ENCODE measurements at regions not wholly inside any gene's neighbourhood (a gene's known extent, or its start where the extent isn't known, plus 50 kb on each side); places are given as distances from the start of the nearest gene placed in this dataset.
"Not testable (repeated sequence)": the region's sequence is repeated elsewhere in the genome, so short reads cannot be mapped to it uniquely, and the experiment has no call there.

DNA sequence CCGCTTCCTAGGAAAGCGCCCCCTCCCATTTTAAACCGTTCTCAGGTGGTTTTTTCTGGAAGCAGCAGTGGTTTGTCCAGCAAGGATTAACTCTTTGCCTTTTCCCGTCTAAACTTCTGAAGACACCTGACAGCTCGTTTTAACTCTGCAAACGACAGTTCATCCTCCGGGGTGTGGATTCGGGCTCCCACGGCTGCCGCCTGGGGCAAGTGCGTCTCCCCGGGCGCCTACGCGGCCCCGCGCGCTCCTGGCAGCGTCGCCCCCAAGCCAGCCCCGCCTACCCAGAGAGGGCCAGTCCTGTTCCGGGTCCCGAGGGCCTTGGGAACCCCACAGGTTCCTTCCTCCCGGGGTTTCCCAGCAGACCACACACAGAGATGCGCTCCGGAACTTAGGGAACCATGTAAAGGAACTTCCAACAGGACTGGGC lies 54.4 kb downstream of the PRR18 start:
- Mint-ChIP-seq H3K9me3 (no peaks in the 10 kb centered on the region), H3K27me3 (peaks cover 7% of the 10 kb centered on the region), H3K4me3 (peak overlapping the region; percentile 84), H3K27ac (peak overlapping the region; percentile 79), H3K4me1 (ENCODE audit: low read depth) (peaks cover 45% of the 10 kb centered on the region), H3K36me3 (ENCODE audit: low read depth) (no peaks in the 10 kb centered on the region)
- intact Hi-C loops (cut with micrococcal nuclease), result no loop called here

DNA sequence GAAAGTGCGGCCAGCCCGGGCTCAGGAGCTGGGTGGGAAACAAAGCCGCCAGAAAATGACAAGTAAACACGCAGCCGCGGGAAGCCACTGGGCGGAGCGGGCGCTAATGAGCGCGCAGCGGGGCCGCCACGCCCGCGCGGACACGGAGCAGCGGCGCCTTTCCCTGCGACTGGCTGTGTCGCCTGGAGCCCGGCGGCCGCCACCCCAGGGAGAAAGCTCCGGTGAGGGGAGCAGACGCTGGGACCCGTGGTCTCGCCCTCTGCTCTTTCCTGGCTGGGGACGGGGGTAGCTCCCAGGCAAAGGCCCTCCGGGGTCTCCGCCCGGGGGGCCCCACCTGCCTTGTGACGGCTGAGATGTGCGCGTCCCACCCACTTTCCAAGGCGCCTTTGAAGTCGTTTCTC lies 54.9 kb downstream of the PRR18 start:
- H3K4me3 Mint-ChIP-seq, result peak overlapping the region; percentile 84
- H3K4me1 Mint-ChIP-seq (ENCODE audit: low read depth), result peaks cover 40% of the 10 kb centered on the region
- H3K27me3 Mint-ChIP-seq, result peaks cover 7% of the 10 kb centered on the region
- H3K27ac Mint-ChIP-seq, result peak overlapping the region; percentile 79
- no peaks in the 10 kb centered on the region for H3K36me3 Mint-ChIP-seq (ENCODE audit: low read depth)
- intact Hi-C loops (cut with micrococcal nuclease), result no loop called here
- no peaks in the 10 kb centered on the region for H3K9me3 Mint-ChIP-seq

DNA sequence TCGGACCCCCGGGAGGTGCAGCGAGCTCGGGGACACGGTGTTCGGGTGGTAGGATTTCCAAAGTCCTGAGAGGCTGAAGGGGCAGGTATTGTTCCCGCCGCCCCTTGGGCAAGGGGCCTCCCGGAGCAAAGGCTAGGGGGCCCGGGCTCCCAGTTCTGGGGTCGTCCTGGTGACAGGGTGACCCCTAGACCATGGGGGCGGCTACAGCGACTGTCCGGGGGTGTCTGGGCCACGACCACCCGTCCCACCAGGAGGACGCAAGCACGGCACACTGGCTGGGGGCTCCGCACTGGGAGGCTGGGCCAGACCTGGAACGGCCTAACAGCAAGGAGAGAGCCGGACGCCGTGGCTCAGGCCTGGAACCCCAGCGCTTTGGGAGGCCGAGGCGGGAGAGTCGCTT lies 55.6 kb downstream of the PRR18 start:
- Mint-ChIP-seq H3K4me1 (ENCODE audit: low read depth) (peaks cover 33% of the 10 kb centered on the region), H3K36me3 (ENCODE audit: low read depth) (no peaks in the 10 kb centered on the region), H3K9me3 (no peaks in the 10 kb centered on the region), H3K4me3 (no peak overlapping the region), H3K27me3 (peaks cover 7% of the 10 kb centered on the region), H3K27ac (peak overlapping the region; percentile 79)
- intact Hi-C loops (cut with micrococcal nuclease), result no loop called here

DNA sequence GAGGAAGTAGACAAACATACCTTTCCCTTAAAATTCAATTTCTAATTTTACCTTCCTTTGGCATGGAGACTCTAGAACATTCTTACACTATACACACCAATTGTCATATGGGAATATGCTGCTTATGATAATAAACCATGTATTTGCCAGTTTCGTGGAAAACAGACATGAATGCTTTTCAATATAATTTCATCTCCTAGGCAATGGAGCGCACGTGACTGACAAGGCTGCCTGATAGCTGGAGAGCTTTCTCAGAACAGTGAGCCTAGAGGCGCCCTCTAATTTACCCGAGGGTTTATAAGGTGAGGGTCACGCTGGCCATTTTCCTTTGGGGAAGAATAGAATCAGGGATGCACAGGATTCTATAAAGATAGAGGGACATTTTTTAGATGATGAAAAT lies 56.5 kb downstream of the PRR18 start:
- Mint-ChIP-seq H3K36me3 (ENCODE audit: low read depth) (no peaks in the 10 kb centered on the region), H3K4me1 (ENCODE audit: low read depth) (peaks cover 24% of the 10 kb centered on the region), H3K4me3 (no peak overlapping the region), H3K9me3 (no peaks in the 10 kb centered on the region), H3K27me3 (peaks cover 7% of the 10 kb centered on the region), H3K27ac (no peak overlapping the region)
- intact Hi-C loops (cut with micrococcal nuclease), result no loop called here

GRCh38 chr6:166251211-166251610 lies 57.0 kb downstream of the PRR18 start:
- Mint-ChIP-seq H3K4me1 (ENCODE audit: low read depth) (peaks cover 23% of the 10 kb centered on the region), H3K27me3 (peaks cover 7% of the 10 kb centered on the region), H3K9me3 (no peaks in the 10 kb centered on the region), H3K4me3 (no peak overlapping the region), H3K36me3 (ENCODE audit: low read depth) (no peaks in the 10 kb centered on the region), H3K27ac (no peak overlapping the region)
- intact Hi-C loops (cut with micrococcal nuclease), result no loop called here

DNA sequence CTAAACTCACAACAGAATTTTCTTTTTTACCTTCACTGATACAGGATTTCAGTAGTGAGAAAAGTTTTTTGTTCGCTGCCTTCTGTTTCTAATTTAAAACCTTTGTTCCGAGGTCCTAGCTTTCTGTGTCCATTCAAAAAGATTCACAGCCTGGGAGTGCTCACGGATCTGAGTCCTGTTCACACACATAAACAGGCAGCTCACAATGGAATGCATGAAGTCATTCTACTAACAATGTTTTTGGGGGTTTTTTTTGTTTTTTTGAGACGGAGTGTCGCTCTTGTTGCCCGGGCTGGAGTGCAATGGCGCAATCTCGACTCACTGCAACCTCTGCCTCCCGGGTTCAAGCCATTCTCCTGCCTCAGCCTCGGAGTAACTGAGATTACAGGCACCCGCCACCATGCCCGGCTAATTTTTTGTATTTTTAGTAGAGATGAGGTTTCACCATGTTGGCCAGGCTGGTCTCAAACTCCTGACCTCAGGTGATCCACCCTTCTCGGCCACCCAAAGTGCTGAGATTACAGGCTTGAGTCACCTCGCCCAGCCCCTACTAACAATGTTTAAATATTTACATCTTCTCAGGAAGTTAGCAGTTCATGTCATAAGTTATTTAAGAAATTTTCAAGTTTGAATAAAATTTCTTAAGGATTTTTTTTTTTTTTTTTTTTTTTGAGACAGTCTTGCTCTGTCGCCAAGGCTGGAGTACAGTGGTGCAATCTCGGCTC lies 59.0 kb downstream of the PRR18 start:
- Mint-ChIP-seq H3K27me3 (peaks cover 10% of the 10 kb centered on the region), H3K4me1 (ENCODE audit: low read depth) (peaks cover 21% of the 10 kb centered on the region)
- H3K9me3 Mint-ChIP-seq; H3K27ac Mint-ChIP-seq; intact Hi-C loops (cut with micrococcal nuclease); H3K4me3 Mint-ChIP-seq; H3K36me3 Mint-ChIP-seq (ENCODE audit: low read depth): not testable (repeated sequence)

DNA sequence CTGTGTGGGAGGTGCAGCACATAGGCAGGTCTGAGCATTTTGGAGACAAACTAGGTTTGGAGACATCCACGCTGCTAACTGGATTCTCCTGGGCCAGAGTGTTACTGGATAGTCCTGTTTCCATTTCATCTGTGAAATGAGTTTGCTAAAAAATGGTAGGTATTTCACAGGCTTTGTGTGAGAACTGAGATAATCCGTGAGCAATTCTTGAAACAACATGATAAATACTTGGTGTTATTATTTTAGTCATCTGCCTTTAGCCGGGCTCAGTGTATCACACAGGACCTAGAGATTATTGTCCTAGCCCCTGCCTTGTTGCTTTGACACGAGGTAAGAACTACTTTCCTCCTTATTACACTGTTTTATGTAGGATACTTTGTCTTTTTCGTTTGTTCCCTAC lies 63.0 kb downstream of the PRR18 start:
- intact Hi-C loops (cut with micrococcal nuclease), result no loop called here
- peaks cover 8% of the 10 kb centered on the region for H3K27me3 Mint-ChIP-seq
- H3K4me3 Mint-ChIP-seq, result no peak overlapping the region
- no peak overlapping the region for H3K27ac Mint-ChIP-seq
- no peaks in the 10 kb centered on the region for H3K36me3 Mint-ChIP-seq (ENCODE audit: low read depth)
- no peaks in the 10 kb centered on the region for H3K9me3 Mint-ChIP-seq
- peaks cover 10% of the 10 kb centered on the region for H3K4me1 Mint-ChIP-seq (ENCODE audit: low read depth)

DNA sequence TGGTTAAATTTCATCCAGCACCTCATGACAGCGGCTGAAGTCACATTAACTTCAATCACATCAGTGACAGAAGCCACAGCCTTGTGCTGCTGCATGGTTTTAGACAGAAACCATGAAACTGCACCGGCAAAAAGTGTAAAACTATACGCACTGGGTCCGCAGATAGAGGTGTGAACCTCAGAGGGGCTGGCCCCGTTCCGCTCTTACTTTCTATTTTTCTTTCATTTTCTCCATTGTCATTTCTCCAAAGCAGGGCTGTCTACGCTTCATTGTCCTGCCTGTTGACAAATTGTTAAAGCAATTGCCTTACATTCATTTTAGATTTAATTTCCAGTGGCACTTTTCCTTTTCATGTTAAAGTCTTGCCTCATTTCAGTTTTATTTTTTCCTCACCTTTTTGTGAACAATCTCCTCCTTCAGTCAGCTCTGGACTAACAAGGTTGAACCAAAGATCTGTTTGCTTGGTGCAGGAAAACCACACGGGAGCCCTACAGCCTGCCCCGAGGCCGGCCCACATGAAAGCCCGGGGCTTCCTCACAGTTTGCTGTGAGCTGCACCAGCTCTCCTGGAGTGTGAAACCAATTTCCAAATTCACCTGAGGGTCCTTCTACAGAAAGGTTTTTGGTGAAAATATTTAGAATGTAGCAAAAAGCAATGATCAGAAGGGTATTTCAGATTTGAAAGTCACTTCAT lies 63.7 kb downstream of the PRR18 start:
- Mint-ChIP-seq H3K4me1 (ENCODE audit: low read depth) (peaks cover 10% of the 10 kb centered on the region), H3K27ac (peak overlapping the region; percentile 12), H3K9me3 (no peaks in the 10 kb centered on the region), H3K4me3 (peak overlapping the region; percentile 41), H3K36me3 (ENCODE audit: low read depth) (no peaks in the 10 kb centered on the region), H3K27me3 (peaks cover 8% of the 10 kb centered on the region)
- intact Hi-C loops (cut with micrococcal nuclease), result no loop called here

- H3K4me3 Mint-ChIP-seq, result no peak overlapping the region
- intact Hi-C loops (cut with micrococcal nuclease), result no loop called here
These were observed 65.3 kb downstream of the PRR18 start for GRCh38 chr6:166242888-166243287.

GRCh38 chr6:166241974-166242373 lies 66.2 kb downstream of the PRR18 start:
- intact Hi-C loops (cut with micrococcal nuclease), result no loop called here
- Mint-ChIP-seq H3K36me3 (ENCODE audit: low read depth) (no peaks in the 10 kb centered on the region), H3K4me1 (ENCODE audit: low read depth) (peaks cover 14% of the 10 kb centered on the region), H3K27me3 (peaks cover 10% of the 10 kb centered on the region), H3K4me3 (no peak overlapping the region), H3K27ac (no peak overlapping the region), H3K9me3 (no peaks in the 10 kb centered on the region)

More at GRCh38 chr6:166242888-166243287, 65.3 kb downstream of the PRR18 start:
- Mint-ChIP-seq H3K36me3 (ENCODE audit: low read depth) (no peaks in the 10 kb centered on the region), H3K27ac (no peak overlapping the region), H3K4me1 (ENCODE audit: low read depth) (peaks cover 10% of the 10 kb centered on the region), H3K27me3 (peaks cover 9% of the 10 kb centered on the region), H3K9me3 (no peaks in the 10 kb centered on the region)

DNA sequence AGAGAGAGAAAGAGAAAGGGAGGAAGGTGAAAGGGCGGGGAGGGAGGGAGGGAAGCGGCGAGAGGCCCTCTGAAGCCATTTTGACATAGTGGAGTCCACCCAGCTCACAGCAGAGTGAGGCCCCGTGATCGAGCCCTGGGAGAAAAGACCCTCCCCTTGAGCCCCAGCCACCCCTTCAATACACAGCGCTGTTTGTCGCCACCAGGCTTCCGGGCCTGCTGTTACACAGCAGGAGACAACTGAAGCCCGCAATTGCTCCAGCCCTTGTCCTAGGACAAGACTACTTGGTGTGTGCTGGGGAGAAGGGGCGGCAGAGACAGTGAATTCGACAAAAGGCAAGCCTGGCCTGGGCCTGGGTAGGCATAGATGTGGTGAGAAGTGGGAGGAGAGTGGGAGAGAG lies 67.3 kb downstream of the PRR18 start:
- H3K4me1 Mint-ChIP-seq (ENCODE audit: low read depth), result peaks cover 25% of the 10 kb centered on the region
- H3K36me3 Mint-ChIP-seq (ENCODE audit: low read depth), result no peaks in the 10 kb centered on the region
- H3K9me3 Mint-ChIP-seq, result no peaks in the 10 kb centered on the region
- H3K27ac Mint-ChIP-seq, result no peak overlapping the region
- intact Hi-C loops (cut with micrococcal nuclease), result no loop called here
- peaks cover 12% of the 10 kb centered on the region for H3K27me3 Mint-ChIP-seq
- H3K4me3 Mint-ChIP-seq, result no peak overlapping the region

DNA sequence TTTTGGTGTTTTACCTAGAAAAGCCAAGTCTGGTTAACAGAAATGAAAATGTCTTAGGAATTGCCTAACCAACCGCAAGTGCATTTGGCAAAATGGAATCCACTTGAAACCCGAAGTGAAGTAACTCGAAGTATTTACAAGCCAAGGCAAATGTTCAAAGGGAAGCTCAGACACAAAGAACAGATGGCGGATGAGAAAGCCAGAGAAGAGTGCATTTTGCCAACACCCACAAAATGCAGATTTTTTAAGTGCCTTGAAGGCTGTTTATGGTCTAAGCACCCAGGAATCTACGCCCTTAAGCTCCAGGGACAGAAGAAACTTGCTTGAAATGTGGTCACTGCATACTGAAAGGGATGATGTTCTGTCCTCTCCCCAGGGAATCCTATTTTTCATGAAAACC lies 70.0 kb upstream of the TBXT start:
- H3K9me3 Mint-ChIP-seq, result no peaks in the 10 kb centered on the region
- no peaks in the 10 kb centered on the region for H3K36me3 Mint-ChIP-seq (ENCODE audit: low read depth)
- peaks cover 25% of the 10 kb centered on the region for H3K4me1 Mint-ChIP-seq (ENCODE audit: low read depth)
- H3K27me3 Mint-ChIP-seq, result peaks cover 8% of the 10 kb centered on the region
- H3K27ac Mint-ChIP-seq, result peak overlapping the region; percentile 38
- H3K4me3 Mint-ChIP-seq, result no peak overlapping the region
- intact Hi-C loops (cut with micrococcal nuclease), result no loop called here

DNA sequence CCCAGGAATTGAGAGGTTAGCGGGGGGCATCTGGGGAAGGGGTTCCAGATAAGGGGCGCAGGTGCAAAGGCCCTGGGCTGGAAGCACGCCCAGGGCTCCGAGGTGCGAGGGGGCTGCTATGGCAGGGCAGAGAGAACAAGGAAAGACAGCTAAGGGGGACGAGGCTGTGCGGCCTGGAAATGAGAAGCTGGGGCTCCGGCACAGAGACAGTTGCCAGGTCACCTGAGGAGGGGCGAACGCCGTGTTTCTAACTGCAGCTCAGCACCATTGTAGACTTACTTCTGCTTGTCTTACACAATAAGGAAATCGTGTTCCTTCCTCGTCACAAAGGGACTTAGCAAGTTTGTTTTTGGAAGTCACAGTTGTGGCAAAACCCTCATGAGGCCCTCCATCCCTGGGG lies 68.9 kb upstream of the TBXT start:
- Mint-ChIP-seq H3K4me1 (ENCODE audit: low read depth) (peaks cover 25% of the 10 kb centered on the region), H3K4me3 (no peak overlapping the region), H3K9me3 (no peaks in the 10 kb centered on the region), H3K27ac (peak overlapping the region; percentile 38), H3K27me3 (peaks cover 10% of the 10 kb centered on the region), H3K36me3 (ENCODE audit: low read depth) (no peaks in the 10 kb centered on the region)
- intact Hi-C loops (cut with micrococcal nuclease), result no loop called here

DNA sequence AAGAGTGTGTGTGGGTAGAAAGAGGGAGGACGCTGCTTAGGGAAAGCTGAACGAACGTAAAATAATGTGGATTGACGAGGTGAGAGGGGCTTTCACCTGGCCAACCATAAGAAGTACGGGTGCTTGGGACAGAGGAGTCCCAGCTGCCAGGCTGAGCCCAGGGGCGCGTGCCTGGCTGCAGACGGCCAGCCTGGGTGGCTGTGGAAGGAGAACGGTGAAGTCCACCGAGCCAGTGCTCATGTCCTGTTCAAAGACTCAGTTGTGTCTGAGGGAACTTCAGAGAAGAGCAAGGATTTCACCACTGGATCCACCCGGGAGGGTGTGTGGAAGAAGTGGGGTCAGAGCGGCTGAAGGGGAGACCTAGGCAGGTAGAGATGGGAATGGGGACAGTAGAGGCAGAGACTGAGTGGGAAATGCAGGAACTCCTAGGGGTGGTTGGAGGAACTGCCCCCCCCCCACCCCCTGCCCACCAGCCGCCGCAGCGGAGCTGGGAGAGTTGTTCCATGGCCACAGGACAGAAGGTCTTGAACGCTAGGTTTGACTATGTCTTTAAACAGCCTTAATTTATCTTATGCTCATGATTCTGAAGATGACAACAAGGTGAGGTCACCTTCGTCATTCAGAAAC lies 68.1 kb upstream of the TBXT start:
- no peaks in the 10 kb centered on the region for H3K36me3 Mint-ChIP-seq (ENCODE audit: low read depth)
- no peaks in the 10 kb centered on the region for H3K9me3 Mint-ChIP-seq
- H3K27ac Mint-ChIP-seq, result peak overlapping the region; percentile 69
- no peak overlapping the region for H3K4me3 Mint-ChIP-seq
- peaks cover 11% of the 10 kb centered on the region for H3K27me3 Mint-ChIP-seq
- peaks cover 25% of the 10 kb centered on the region for H3K4me1 Mint-ChIP-seq (ENCODE audit: low read depth)
- intact Hi-C loops (cut with micrococcal nuclease), result no loop called here
